HUES64 (cell line): ENCODE measurements at regions not wholly inside any gene's neighbourhood (a gene's known extent, or its start where the extent isn't known, plus 50 kb on each side); places are given as distances from the start of the nearest gene placed in this dataset.

ENCODE experiments used
- H3K27ac ChIP-seq: 2 replicates; pipeline ENCODE4 v1.7.0; 2013; ENCODE audit warnings: low read depth, low read length, inconsistent platforms
- H3K27me3 ChIP-seq: 2 replicates; pipeline ENCODE4 v1.6.1; 2013; ENCODE audit warnings: mild to moderate bottlenecking, low read length; ENCODE audit not compliant: insufficient read depth
- H3K36me3 ChIP-seq: 2 replicates; pipeline ENCODE4 v1.6.1; 2013; ENCODE audit warnings: mild to moderate bottlenecking, low read length; ENCODE audit not compliant: insufficient read depth
- H3K4me1 ChIP-seq: 2 replicates; pipeline ENCODE4 v1.6.1; 2013; ENCODE audit warnings: mild to moderate bottlenecking, low read length, moderate library complexity; ENCODE audit not compliant: insufficient read depth
- H3K4me3 ChIP-seq: 2 replicates; pipeline ENCODE4 v1.5.1; 2013; ENCODE audit warnings: mild to moderate bottlenecking, low read length, moderate library complexity
- H3K9ac ChIP-seq: 2 replicates; pipeline ENCODE4 v1.6.1; 2013; ENCODE audit warnings: mild to moderate bottlenecking, low read depth, low read length
- H3K9me3 ChIP-seq: 2 replicates; pipeline ENCODE4 v1.6.1; 2013; ENCODE audit warnings: low read depth, low read length; ENCODE audit not compliant: insufficient read depth
- WGBS: fragments of 150-250, 120-280 bp; methylation state at CpG from one replicate; pipeline ENCODE4 v1.1.7; 2013; ENCODE audit warnings: missing lambda C conversion rate; 5-methylcytosine and 5-hydroxymethylcytosine counted together

GRCh38 chr4:30783751-30784150 is 63.6 kb downstream of the PCDH7 start:
- Histone ChIP-seq H3K9ac (no peak overlapping the region), H3K4me3 (no peak overlapping the region), H3K36me3 (no peaks in the 10 kb centered on the region), H3K9me3 (no peaks in the 10 kb centered on the region), H3K4me1 (peaks cover 8% of the 10 kb centered on the region), H3K27ac (no peak overlapping the region), H3K27me3 (no peaks in the 10 kb centered on the region)

GRCh38 chr4:30789219-30789671 is 69.1 kb downstream of the PCDH7 start:
- WGBS, result 85% methylated on average over 2 of the region's 2 CpGs
- Histone ChIP-seq H3K4me3 (no peak overlapping the region), H3K9me3 (no peaks in the 10 kb centered on the region), H3K27me3 (no peaks in the 10 kb centered on the region), H3K9ac (no peak overlapping the region), H3K27ac (no peak overlapping the region), H3K36me3 (no peaks in the 10 kb centered on the region), H3K4me1 (peaks cover 38% of the 10 kb centered on the region)

- Histone ChIP-seq H3K27me3 (no peaks in the 10 kb centered on the region), H3K36me3 (no peaks in the 10 kb centered on the region), H3K27ac (no peak overlapping the region), H3K4me3 (no peak overlapping the region), H3K9me3 (no peaks in the 10 kb centered on the region), H3K9ac (no peak overlapping the region), H3K4me1 (peaks cover 39% of the 10 kb centered on the region)
- WGBS, result no CpG with 5 or more reads among the region's 1 CpG
Observed at GRCh38 chr4:30790123-30790522, 70.0 kb downstream of the PCDH7 start.

- no peak overlapping the region for H3K9ac ChIP-seq
- no peak overlapping the region for H3K4me3 ChIP-seq
- no peak overlapping the region for H3K27ac ChIP-seq
- 89% methylated on average over 4 of the region's 4 CpGs for WGBS
- no peaks in the 10 kb centered on the region for H3K27me3 ChIP-seq
- H3K36me3 ChIP-seq, result no peaks in the 10 kb centered on the region
- peaks cover 39% of the 10 kb centered on the region for H3K4me1 ChIP-seq
- no peaks in the 10 kb centered on the region for H3K9me3 ChIP-seq
Observed at GRCh38 chr4:30790998-30791397, 70.8 kb downstream of the PCDH7 start.

GRCh38 chr4:30792601-30793000 is 72.4 kb downstream of the PCDH7 start:
- Histone ChIP-seq H3K9me3 (no peaks in the 10 kb centered on the region), H3K4me1 (peaks cover 39% of the 10 kb centered on the region), H3K36me3 (no peaks in the 10 kb centered on the region), H3K9ac (no peak overlapping the region), H3K4me3 (no peak overlapping the region), H3K27ac (no peak overlapping the region), H3K27me3 (no peaks in the 10 kb centered on the region)
- WGBS, result 84% methylated on average over 3 of the region's 3 CpGs

DNA sequence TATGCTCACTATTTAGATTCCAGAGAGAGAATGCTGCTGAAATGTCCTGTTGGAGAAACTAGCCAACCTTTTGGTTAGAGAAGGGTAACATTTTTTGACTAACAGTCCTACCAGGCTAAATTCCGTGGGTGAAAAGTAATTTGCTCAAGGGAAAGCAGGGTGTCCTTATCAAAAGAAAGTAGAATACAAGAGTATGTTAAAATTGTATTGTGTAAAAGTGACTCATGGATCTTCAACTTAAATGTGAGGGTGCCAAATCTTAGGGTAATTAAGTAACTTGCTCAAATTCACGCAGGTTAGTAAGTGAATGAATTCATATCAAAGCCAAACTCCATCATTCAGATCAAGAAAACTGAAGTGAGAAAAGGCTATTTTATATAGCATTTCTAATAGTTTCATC is 81.7 kb downstream of the PCDH7 start:
- H3K4me1 ChIP-seq, result peaks cover 10% of the 10 kb centered on the region
- no peak overlapping the region for H3K9ac ChIP-seq
- H3K9me3 ChIP-seq, result no peaks in the 10 kb centered on the region
- no peaks in the 10 kb centered on the region for H3K27me3 ChIP-seq
- no peak overlapping the region for H3K27ac ChIP-seq
- 85% methylated on average over 1 of the region's 2 CpGs for WGBS
- H3K4me3 ChIP-seq, result no peak overlapping the region
- H3K36me3 ChIP-seq, result no peaks in the 10 kb centered on the region

GRCh38 chr4:30802622-30803323 is 82.6 kb downstream of the PCDH7 start:
- peaks cover 10% of the 10 kb centered on the region for H3K4me1 ChIP-seq
- H3K27me3 ChIP-seq, result no peaks in the 10 kb centered on the region
- WGBS, result 92% methylated on average over 3 of the region's 3 CpGs
- H3K9me3 ChIP-seq, result no peaks in the 10 kb centered on the region
- H3K27ac ChIP-seq, result no peak overlapping the region
- no peak overlapping the region for H3K9ac ChIP-seq
- H3K4me3 ChIP-seq, result no peak overlapping the region
- H3K36me3 ChIP-seq, result no peaks in the 10 kb centered on the region

- H3K4me1 ChIP-seq, result no peaks in the 10 kb centered on the region; the same call in 1 of the 2 replicates
- H3K9me3 ChIP-seq, result no peaks in the 10 kb centered on the region
- H3K36me3 ChIP-seq, result no peaks in the 10 kb centered on the region
- no peaks in the 10 kb centered on the region for H3K27me3 ChIP-seq
- H3K9ac ChIP-seq, result no peak overlapping the region
- H3K27ac ChIP-seq, result no peak overlapping the region
- H3K4me3 ChIP-seq, result no peak overlapping the region
Observed at GRCh38 chr4:30808276-30808675, 88.1 kb downstream of the PCDH7 start.

- Histone ChIP-seq H3K9ac (no peak overlapping the region), H3K27me3 (no peaks in the 10 kb centered on the region), H3K9me3 (no peaks in the 10 kb centered on the region), H3K27ac (no peak overlapping the region), H3K36me3 (no peaks in the 10 kb centered on the region), H3K4me1 (peaks cover 8% of the 10 kb centered on the region; the same call in 1 of the 2 replicates), H3K4me3 (no peak overlapping the region)
- WGBS, result 100% methylated on average over 1 of the region's 2 CpGs
Observed at GRCh38 chr4:30811296-30811695, 91.1 kb downstream of the PCDH7 start.

DNA sequence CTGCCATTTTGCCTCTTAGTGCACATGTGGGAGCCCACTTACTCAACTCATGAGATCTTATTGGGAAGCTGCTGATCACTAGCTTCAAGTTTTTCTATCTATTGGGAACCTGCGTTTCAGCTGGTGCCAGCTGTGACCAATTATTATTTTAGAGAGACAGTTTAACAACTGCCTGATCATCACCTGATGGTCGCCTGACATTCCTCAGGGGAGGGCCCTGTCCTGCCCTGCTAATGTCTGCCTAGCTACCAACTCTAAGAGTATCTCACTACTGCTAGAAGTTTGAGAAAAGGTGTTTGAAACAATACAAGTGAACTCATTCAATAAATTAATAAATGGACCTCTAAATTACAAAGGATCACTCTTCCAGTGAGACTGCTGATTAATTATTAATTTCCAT is 95.5 kb downstream of the PCDH7 start:
- H3K9me3 ChIP-seq, result no peaks in the 10 kb centered on the region
- H3K4me3 ChIP-seq, result no peak overlapping the region
- H3K9ac ChIP-seq, result no peak overlapping the region
- H3K27me3 ChIP-seq, result no peaks in the 10 kb centered on the region
- no peak overlapping the region for H3K27ac ChIP-seq
- H3K4me1 ChIP-seq, result peaks cover 36% of the 10 kb centered on the region
- 73% methylated on average over 2 of the region's 2 CpGs for WGBS
- no peaks in the 10 kb centered on the region for H3K36me3 ChIP-seq

DNA sequence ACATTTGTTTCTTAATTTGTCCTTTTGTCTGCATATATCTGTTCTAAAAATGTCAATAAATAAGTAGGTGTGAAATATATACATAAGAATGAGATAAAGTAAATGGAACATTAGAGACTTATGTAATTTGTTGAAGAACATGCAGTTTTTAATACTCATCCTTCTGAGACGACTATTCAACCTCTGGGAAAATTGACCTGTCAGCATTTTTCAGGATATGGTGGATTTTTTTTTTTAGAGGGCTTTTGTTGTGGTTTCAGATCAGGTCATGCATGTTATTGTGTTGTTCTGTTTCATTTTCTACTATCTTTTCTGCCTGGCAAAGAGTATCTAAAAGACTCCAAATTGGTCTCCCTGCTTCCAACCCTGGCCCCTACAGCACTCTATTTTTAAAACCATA is 97.3 kb downstream of the PCDH7 start:
- WGBS, result 92% methylated on average over 1 of the region's 1 CpG
- Histone ChIP-seq H3K9me3 (no peaks in the 10 kb centered on the region), H3K27ac (no peak overlapping the region), H3K9ac (no peak overlapping the region), H3K4me3 (no peak overlapping the region), H3K27me3 (no peaks in the 10 kb centered on the region), H3K4me1 (peaks cover 47% of the 10 kb centered on the region), H3K36me3 (no peaks in the 10 kb centered on the region)

DNA sequence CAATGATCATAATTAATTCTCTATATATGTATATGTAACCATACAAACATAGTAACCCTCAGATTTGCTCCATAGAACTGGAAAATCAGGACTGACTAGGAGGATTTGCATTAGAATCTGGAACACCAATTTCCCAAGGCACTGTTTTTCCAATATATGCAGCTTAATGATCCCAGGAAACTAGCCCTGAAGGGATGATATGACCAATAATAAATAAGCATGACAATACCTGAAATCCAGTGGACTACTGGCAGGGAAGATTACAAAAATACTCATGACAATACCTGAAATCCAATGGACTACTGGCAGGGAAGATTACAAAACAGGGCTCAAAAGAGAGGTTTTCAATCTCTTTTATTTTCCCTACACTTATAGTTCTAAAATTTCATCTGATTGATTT is 98.4 kb downstream of the PCDH7 start:
- Histone ChIP-seq H3K9ac (no peak overlapping the region), H3K4me3 (no peak overlapping the region), H3K27me3 (no peaks in the 10 kb centered on the region), H3K36me3 (no peaks in the 10 kb centered on the region), H3K4me1 (peaks cover 48% of the 10 kb centered on the region), H3K9me3 (no peaks in the 10 kb centered on the region), H3K27ac (no peak overlapping the region)
